ENCODE measurements at regions not wholly inside any gene's neighbourhood (a gene's known extent, or its start where the extent isn't known, plus 50 kb on each side); places are given as distances from the start of the nearest gene placed in this dataset.
A peak's percentile ranks its signal among the peaks of the same experiment; 100 is the strongest.

DNA sequence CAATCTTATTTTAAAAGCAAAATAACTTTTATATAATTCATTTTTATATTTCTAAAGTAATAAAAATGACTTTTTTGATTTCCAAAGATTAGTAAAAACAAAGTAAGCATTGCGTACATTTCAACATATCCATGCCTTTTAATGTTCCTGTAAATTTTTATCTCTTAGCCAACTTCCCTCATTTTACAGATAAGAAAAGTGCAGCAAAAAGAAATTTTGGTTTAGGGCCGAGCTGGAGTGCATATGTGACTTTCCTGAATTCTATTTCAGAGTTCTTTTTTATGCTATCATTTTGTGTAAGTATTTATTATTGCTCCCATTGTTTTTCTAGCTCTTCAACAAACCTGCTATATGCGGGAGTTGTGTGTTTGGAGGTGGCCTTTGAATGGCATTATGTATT is 195.3 kb downstream of the NHLRC3 start:
- DNase-seq (ENCODE audit: low read depth in 2 of 2): no peak

DNA sequence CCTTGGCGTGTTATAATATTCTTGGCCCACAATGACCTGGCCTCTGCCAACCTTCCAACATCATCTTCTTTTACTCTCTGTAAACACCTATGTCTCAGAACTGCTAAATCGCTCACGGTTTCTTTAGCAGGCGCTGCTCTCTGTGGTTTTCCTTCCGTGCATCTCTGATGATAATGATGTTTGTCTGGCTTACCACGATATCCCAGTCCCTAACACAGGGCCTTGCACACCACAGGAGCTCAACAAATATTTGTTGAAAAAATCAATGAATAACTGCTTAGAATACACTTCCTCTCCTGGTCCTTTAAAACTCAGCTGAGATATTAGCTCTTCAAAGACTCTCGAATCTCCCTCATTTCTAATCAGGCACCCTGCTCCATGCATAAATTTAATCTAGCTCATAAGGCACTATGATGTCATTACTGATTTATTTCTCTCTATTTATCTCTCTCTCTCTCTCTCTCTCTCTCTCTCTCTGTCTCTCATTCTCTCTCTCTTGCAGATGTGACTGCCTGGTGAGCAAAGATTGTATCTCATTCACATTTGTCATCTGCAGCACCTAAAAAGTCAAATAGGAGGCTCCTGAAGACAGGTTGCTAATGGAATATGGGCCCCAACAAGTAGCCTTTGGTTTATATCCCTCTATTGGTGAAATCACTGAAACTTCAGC is 206.4 kb downstream of the NHLRC3 start:
- no peak for DNase-seq (ENCODE audit: low read depth in 2 of 2)

DNA sequence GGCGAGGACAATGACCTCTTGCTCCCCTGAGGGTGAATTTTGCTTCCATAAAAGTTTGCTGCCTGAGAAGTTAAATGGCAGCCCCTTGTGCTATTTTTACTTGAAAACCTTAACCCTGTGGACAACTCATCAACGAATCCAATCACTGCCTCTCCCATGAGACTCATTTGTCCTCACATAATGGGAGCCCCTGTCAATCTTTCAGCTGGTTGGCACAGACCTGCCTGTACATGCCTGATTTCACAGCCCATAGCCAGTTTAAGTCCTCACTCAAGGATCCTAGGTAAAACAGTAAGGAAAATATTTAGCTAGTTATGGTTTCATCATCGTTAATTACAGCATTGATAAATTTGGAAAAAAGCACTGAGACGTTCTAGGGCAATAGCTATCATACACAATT is 207.4 kb downstream of the NHLRC3 start:
- no peak for DNase-seq (ENCODE audit: low read depth in 2 of 2)

DNA sequence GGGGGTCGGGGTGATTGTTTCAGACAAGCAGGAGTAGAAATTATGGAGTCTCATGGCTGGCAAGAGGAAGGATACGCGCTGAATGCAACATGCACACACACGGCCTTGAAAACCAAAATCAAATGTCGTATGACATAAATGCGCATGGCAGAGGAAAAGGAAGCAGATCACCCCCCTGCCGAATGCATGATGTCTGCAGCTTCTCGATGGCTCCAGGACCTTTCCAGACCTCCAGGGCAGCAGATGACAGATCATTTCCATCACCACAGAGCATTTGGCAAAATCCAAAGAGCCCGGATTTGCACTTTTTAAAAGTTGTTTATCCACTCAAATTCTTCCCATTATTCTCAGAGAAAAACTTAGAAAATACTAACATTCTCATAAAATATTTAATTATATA is 211.7 kb downstream of the NHLRC3 start:
- no peak for DNase-seq (ENCODE audit: low read depth in 2 of 2)

DNA sequence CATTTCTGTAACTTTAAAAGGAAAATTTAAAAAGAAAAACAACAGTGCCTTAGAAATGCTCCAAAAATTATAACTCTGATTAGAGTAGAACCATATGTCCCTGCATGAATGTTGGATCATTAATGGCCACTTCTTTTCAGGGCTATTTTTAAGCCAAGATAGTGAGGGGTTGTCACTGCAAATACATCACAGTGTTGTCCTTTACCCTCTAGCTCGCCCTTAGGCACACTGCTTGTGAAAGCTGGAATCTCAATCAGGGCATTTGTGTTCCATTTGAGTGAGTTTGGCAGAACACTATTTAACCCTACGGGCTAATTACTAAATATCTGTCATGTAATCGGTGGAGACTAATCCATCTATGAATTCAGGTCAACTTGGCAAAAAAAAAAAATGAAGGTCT is 212.2 kb downstream of the NHLRC3 start:
- DNase-seq (ENCODE audit: low read depth in 2 of 2): no peak

DNA sequence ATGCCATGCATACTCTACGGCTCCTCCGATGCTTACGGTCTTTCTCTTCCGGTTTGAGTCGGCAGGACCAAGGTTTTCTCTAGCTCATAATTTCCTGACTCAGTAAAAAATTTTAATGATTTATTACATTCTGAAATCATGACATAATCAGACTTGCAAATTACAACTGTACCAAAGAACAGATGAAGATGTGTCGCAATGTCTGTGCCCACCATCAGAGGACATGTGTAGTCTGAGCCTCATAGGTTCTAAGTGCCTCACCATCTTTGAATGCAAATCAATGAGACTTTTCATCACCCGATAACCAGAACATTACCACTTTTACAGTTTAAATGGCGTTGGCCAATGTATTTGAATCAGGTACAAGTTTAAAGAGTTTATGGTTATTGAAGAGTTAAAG is 213.1 kb downstream of the NHLRC3 start:
- DNase-seq (ENCODE audit: low read depth in 2 of 2): no peak

DNA sequence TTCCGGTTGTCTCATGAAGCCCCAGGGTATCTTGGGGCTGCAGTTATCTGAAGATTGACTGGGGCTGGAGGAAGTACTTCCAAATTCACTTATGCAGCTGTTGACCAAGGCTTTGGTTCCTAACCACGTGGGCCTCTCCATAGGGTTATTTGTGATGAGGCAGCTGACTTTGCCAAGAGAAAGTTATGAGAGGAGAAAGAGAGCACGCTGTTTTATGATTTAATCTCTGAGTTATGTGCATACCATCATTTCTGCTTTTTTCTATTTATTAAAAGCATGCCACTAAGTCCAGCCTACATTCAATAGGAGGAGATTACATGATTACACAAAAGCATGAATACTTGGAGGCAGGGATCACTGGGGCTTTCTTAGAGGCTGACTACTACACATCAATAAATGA is 215.5 kb downstream of the NHLRC3 start:
- DNase-seq (ENCODE audit: low read depth in 2 of 2): no peak

DNA sequence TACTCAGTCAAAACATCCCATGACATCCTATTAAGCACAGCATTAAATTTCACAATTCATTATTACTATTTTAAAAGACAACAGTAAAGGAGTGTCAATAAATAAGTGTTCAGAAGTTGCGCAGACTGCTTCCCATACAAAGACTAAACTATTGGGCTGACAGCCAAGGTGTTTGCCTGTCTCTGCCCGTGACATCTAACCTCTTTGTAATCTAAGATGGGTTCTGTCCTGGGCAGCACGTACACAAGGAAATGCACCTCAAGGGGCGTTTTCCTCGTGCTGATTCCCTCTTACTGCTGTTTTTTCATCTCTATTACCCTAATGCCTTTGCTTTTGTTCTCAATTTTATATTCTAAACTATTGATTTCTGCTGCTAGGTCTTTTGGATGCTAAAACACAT is 216.3 kb downstream of the NHLRC3 start:
- no peak for DNase-seq (ENCODE audit: low read depth in 2 of 2)

DNA sequence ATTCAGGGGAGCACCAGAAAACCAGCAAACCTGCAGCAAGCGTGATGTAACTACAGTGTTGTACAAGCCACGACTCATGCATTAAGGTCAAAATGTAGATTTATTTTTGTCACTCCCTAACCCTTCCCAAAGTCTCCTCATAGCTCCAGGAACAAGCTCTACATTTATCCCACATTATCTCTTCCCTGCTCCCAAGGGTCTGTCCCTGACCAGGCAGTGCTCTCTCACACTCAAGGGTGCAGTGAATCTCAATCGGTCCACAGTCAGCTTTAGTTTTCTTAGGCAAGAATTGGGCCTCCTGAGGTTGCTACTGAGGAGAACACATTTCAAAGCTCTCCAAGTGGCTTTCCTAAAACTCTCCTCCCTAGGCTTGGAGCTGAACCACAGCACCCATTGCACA is 219.4 kb downstream of the NHLRC3 start:
- no peak for DNase-seq (ENCODE audit: low read depth in 2 of 2)

DNA sequence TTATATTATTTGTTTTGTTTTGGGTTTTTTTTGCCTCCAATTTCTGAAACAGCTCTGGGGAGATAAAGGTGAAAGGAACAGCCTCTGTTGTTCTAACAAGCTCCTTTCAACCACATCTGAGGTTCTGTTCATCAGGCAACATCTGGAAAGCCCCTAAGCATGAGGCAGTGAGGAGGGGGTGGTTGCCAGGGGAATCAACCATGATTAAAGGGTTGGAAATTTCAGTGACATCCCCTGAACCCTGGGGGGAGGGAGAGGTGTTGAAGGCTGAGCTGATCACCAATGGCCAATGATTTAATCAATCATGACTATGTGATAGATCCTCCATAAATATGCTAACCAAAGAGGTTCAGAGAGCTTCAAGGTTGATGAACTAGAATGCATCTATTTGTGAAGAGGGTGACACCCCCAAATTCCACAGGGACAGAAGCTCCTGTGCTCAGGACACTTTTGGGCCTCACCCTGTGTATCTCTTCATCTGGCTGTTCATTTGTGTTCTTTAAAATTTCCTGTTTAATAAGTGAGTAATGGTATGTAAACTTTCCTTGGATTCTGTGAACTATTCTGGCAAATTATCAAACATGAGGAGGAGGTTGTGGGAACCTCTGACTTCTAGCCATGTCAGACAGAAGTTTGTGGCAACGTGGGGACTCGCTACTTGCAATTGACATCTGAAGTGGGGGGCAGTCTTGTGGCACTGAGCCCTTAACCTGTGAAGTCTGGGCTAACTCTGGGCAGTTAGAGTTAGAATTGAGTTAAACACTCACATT is 221.3 kb downstream of the NHLRC3 start:
- DNase-seq (ENCODE audit: low read depth in 2 of 2): no peak

DNA sequence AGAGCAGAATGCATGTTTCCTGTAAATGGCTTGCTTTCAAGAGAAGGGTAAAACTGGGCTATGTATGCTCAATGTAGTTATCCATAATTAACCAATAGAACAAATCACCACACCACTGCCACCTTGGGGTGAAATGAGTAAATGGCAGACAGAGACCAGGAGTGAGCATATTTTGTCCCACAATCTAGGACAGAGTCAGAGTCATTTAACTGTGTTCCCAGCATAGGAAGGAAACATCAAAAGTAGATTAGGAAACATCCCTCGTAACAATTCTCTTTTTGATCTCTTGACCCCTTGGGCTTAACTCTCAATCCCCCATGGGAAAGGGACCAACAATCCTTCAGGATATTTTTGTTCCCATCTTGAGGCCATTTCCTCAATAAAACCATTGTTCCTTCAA is 224.8 kb downstream of the NHLRC3 start:
- peak; percentile 18 to 21 for DNase-seq (ENCODE audit: low read depth in 2 of 2)

DNA sequence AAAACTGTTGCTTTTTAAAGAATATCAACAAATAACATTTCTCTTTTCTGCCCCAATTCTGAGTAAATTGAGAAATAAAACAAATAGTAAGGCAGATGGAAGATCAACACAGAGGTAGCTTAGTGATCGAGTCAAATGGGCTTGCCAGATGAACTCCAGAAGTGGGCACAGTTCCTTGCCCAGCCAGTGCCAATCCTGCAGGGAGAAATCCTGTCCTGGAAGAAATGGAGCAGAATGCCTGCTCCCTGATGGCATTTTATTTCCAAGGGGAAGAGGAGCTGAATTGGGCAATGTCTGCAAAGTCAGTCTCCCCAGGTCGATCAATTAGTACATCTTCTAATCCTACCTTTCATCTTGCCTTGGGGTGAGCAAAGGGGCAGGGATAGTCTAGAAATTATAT is 225.3 kb downstream of the NHLRC3 start:
- no peak for DNase-seq (ENCODE audit: low read depth in 2 of 2)

DNA sequence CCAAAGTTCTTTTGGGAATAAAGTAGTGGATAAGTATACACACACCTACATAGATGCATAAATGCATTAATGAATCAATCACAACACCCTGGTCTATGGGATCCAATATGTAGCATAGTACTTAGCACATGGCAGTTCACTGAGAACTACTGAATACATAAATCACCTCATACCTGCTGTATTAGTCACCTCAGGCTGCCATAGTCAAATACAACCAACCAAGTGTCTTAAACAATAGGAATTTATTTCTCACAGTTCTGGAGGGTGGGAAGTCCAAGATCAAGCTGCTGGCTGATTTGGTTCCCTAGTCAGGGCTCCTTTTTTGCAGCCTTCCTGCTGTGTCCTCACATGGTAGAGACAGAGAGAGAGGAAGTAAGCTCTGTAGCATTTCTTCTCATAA is 228.2 kb downstream of the NHLRC3 start:
- no peak for DNase-seq (ENCODE audit: low read depth in 2 of 2)

DNA sequence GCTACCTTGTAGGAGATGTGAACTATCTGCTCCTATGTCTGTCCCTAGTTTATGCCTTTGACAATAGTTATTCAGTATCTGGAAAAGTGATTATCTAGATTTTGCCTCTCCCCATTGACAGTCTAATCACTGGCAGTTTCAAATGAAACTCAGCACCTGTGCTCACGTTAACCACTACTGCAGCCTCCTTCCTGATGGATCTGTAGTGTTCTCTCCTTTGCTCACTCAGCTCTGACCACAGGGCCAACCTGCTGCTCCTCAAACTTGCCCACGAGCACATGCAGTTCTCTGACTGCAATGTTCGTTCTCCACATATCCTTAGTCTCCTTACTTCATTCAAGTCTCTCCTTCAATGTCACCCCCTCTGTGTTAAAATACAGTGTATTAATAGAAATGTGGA is 230.1 kb downstream of the NHLRC3 start:
- DNase-seq (ENCODE audit: low read depth in 2 of 2): no peak

DNA sequence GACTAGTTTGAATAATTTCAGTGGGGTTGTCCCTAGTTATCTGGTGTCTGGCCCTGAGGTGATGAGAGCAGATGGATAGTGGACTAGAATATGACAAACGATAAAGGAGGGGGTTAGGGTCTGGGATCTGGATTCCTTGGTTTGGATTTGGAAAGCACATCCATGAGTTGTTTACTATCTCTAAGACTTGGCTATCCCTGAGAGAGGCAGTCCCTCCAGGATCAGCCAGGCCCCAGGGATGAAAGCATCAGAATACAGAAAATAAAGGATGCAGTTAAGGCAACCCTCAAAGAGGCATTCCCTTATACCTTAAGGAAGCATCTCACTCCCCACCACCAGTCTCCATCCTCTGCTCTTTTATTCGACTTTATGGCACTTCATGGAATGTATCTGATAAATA is 230.7 kb downstream of the NHLRC3 start:
- no peak for DNase-seq (ENCODE audit: low read depth in 2 of 2)

DNA sequence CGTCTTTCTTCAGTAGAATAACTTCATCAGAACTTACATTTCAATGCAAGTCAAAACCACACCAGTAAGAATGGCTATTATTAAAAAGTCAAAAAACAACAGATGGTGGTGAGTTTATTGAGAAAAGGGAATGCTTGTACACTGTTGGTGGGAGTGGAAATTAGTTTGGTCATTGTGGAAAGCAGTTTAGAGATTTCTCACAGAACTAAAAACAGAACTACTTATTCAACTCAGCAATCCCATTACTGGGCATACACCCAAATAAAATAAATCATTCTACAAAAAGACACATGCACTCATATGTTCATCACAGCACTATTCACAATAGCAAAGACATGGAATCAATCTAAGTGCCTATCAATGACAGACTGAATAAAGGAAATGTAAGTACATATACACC is 231.2 kb downstream of the NHLRC3 start:
- no peak for DNase-seq (ENCODE audit: low read depth in 2 of 2)

DNA sequence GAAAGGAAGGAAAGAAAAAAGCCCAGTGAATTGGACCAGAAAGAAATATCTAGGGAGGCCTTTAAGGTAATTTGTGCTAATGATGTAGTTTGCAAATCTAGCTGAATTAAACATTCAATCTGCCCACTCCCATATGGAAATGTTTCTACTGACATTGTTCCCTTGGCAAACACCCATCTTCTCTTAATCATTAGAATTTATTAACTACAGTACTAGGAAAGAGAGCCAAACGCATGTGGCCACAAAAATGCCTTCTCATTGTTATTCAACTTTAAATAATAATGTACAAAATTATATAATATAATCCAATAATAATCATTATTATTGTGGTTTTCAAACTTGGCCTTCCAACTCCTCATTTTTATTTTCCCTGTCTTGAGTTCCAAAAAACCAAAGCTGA is 234.7 kb downstream of the NHLRC3 start:
- no peak for DNase-seq (ENCODE audit: low read depth in 2 of 2)

DNA sequence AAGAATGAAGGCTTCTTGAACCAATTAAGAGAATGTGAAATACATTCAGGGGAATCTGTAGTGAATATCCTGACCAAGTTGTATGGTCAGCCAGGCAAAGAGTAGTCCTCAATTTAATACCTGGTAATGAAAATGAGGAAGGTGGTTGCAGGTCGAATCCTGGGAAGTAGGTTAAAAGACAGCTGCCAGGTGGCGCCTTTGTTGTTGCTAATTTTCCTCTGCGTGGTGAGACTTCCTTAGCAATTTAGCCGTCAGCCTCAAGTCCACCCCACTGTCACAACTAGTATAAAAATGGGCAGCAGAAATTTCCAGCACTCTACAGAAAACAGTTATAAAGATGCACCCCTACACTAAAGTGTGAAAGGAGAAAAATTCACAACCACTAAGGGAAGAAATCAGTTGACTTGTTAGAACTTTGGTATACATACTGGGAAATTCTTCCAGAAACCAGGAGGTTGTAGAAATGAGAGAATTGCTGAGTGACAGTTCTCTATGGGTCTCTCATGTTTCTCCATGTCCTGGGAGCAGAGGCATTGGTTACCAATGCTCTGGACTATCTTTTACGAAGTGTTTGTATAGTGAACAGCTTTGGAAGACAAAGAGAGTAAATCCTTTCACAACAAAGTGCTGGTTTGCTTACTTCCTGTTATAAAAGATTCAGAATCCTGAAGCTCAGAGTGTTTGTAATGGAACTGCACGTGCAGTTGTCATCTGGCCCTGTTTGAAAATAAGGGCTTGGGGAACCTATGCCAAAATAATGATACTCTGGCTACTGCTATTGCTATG is 235.9 kb downstream of the NHLRC3 start:
- no peak for DNase-seq (ENCODE audit: low read depth in 2 of 2)

DNA sequence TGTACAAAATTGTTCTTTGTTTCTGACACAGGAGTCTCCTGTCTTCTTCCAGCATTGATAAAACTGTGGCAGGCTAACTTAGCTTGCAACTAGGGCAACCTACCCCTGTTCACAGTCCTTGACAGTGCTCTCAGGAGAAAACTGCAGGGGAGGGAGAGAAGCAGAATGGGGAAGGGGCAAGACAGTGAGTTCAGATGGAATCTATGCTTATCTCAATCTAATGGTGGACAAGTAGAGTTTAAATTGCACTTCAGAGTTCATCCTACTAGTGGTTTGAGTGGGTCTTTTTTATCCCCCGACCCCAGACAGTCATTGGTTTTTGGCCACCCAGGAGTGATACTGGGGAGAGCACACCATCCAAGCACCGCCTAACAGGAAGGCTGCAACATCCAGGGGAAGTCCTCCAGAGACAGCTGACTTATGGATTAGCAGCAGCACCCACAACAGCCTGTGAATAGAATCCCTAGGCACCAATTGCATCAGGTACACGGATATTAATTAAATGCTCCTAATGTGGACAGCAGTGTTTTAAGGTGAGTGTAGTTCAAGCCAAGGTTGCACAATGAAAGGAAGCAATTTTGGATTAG is 236.6 kb downstream of the NHLRC3 start:
- DNase-seq (ENCODE audit: low read depth in 2 of 2): no peak

DNA sequence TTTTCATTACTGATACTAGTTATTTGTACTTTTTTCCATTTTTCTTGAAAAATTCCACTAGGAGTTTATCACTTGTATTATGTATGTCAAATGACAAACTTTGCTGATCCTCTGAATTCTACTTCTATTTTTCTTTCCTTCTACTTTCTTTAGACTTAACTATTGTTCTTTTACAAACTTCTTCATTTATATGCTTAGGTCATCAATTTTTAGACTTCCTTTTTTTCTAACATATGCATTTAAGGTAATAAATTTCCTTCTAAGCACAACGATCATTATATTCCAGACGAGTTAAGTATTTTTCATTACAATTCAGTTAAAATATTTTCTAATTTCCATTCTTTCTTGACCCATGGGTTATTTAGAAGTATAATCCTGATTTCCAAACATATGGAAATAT is 240.8 kb downstream of the NHLRC3 start:
- DNase-seq (ENCODE audit: low read depth in 2 of 2): no peak

DNA sequence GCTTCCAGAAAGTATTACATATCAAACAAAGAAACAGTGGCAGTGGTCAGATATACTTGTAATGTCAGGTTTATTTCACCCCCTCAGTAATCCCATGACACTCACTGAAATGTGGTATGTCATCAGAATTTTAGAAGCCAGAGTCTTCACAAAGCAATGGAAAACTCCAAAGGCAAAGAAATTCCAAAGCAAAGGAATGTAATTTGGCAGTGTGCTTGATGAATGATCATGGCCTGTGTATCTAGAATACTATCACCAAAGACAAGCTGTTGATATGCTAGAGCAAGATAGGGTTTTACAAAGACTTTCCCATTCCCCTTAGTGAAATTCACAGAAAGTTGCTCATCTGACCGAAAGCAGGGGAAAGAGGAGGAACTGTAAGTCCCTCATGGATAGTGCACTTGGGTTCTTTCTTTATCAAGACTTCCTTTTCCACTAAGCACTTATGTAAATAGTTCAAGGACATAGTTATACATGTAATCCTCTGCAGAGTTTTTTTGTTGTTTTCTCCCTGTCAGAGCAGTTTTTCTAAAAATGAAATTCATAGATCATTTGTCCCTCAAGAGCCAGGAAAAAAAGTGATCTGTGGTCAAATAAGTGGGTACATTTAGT is 243.4 kb downstream of the NHLRC3 start:
- DNase-seq (ENCODE audit: low read depth in 2 of 2): no peak

DNA sequence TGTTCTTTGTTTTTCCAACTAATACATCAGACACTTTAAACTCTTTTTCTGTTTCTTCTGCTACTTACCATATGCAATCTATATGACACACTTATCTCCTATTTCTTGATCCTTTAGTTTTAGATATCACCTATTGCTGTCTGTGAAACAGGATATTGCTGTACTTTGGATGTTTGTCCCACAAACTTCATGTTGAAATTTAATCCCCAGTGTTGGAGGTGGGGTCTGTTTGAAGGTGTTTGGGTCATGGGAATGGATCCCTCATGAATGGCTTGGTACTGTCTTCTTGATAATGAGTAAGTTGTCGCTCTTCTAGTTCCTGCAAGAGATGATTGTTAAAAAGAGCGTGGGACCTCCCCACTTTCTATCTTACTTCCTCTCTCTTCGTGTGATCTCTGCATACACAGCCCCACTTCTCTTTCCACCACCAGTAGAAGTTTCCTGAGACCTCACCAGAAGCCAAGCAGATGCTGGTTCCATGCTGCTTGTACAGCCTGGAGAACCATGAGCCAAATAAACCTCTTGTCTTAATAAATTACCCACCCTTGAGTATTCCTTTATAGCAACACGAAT is 244.2 kb downstream of the NHLRC3 start:
- DNase-seq (ENCODE audit: low read depth in 2 of 2): no peak
